Loucy (cell line): ENCODE measurements at regions not wholly inside any gene's neighbourhood (a gene's known extent, or its start where the extent isn't known, plus 50 kb on each side); places are given as distances from the start of the nearest gene placed in this dataset.

Experiments
- H2AFZ ChIP-seq: fragments of 200-600 bp; sonication (generic); 2 replicates; pipeline ENCODE4 v1.6.0; 2016; ENCODE audit warnings: antibody characterized with exemption, mild to moderate bottlenecking, low read length, moderate library complexity
- H3F3A ChIP-seq: fragments of 200-600 bp; 2 replicates; pipeline ENCODE4 v1.6.0; 2016; ENCODE audit warnings: antibody characterized with exemption, low read depth, mild to moderate bottlenecking
- H3K27me3 ChIP-seq: fragments of 200-600 bp; sonication (generic); 2 replicates; pipeline ENCODE4 v1.6.1; 2014; ENCODE audit warnings: low read length, mild to moderate bottlenecking; ENCODE audit not compliant: insufficient read depth, poor library complexity, severe bottlenecking
- H3K36me3 ChIP-seq: fragments of 200-600 bp; sonication (generic); 2 replicates; pipeline ENCODE4 v1.6.1; 2016; ENCODE audit warnings: low read length; ENCODE audit not compliant: insufficient read depth
- H3K4me1 ChIP-seq: fragments of 200-600 bp; sonication (generic); 2 replicates; pipeline ENCODE4 v1.5.1; 2014; ENCODE audit warnings: low read length, mild to moderate bottlenecking; ENCODE audit not compliant: insufficient read depth, poor library complexity, severe bottlenecking
- H3K4me2 ChIP-seq: fragments of 200-600 bp; sonication (generic); 2 replicates; pipeline ENCODE4 v1.6.0; 2014; ENCODE audit warnings: antibody characterized with exemption, low read length, low read depth, mild to moderate bottlenecking; ENCODE audit not compliant: poor library complexity, severe bottlenecking
- H3K4me3 ChIP-seq: fragments of 200-600 bp; sonication (generic); 2 replicates; pipeline ENCODE4 v1.5.1; 2014; ENCODE audit warnings: low read length, mild to moderate bottlenecking, mixed read lengths; ENCODE audit not compliant: poor library complexity, severe bottlenecking
- H3K79me2 ChIP-seq: fragments of 200-600 bp; sonication (generic); 2 replicates; pipeline ENCODE4 v1.6.1; 2014; ENCODE audit warnings: low read length; ENCODE audit not compliant: insufficient read depth
- H3K9ac ChIP-seq: fragments of 200-600 bp; sonication (generic); 2 replicates; pipeline ENCODE4 v1.6.0; 2014; ENCODE audit warnings: mild to moderate bottlenecking, low read depth, low read length, moderate library complexity; ENCODE audit not compliant: poor library complexity, severe bottlenecking
- H3K9me2 ChIP-seq: fragments of 200-600 bp; sonication (generic); replicated peaks from 2 replicates; pipeline ENCODE4 v1.6.1; 2016; ENCODE audit warnings: low read depth, low read length, mixed read lengths
- H3K9me3 ChIP-seq: fragments of 200-600 bp; sonication (generic); 2 replicates; pipeline ENCODE4 v1.6.1; 2014; ENCODE audit warnings: mild to moderate bottlenecking, antibody characterized with exemption, low read length, low read depth; ENCODE audit not compliant: insufficient read depth
- H4K20me1 ChIP-seq: fragments of 200-600 bp; sonication (generic); 2 replicates; pipeline ENCODE4 v1.6.0; 2014; ENCODE audit warnings: antibody characterized with exemption, low read length, mild to moderate bottlenecking; ENCODE audit not compliant: insufficient read depth, poor library complexity, severe bottlenecking
- EZH2phosphoT487 ChIP-seq: fragments of 200-600 bp; IDR thresholded peaks from 2 replicates; pipeline ENCODE4 v1.6.1; 2018; ENCODE audit warnings: antibody characterized with exemption, mild to moderate bottlenecking, moderate library complexity, borderline replicate concordance
- TF ChIP-seq, protein P1 (sequence below): fragments of 200-600 bp; sonication (generic); conservative IDR thresholded peaks from 2 replicates; pipeline ENCODE4 v1.5.1; 2014; ENCODE audit warnings: mild to moderate bottlenecking, antibody characterized with exemption, low read length

DNA sequence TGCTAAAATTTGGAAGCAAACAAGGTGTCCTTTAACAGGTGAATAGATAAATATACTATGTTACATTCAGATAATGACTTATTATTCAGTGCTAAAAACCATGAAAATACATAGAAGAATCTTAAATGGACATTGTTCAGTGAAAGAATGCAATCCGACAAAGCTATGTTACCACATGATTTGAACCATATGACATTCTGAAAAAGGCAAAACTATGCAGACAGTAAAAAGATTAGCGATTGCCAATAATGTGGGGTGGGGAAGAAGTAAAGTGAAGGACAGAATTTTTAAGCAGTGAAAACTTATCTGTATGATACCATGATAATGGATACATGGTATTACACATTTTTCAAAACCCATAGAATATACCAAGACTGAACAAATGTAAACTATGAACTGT, 926.9 kb downstream of the FAT4 start:
- Histone ChIP-seq H3K4me2 (no peak overlapping the region), H3K4me1 (no peaks in the 10 kb centered on the region), H3K36me3 (no peaks in the 10 kb centered on the region), H2AFZ (no peak overlapping the region), H3F3A (no peaks in the 10 kb centered on the region), H3K9me3 (no peaks in the 10 kb centered on the region), H3K4me3 (no peak overlapping the region), H3K27me3 (no peaks in the 10 kb centered on the region), H3K79me2 (no peaks in the 10 kb centered on the region), H3K9ac (no peak overlapping the region), H3K9me2 (no peaks in the 10 kb centered on the region), H4K20me1 (no peaks in the 10 kb centered on the region)
- TF ChIP-seq, protein P1, sequence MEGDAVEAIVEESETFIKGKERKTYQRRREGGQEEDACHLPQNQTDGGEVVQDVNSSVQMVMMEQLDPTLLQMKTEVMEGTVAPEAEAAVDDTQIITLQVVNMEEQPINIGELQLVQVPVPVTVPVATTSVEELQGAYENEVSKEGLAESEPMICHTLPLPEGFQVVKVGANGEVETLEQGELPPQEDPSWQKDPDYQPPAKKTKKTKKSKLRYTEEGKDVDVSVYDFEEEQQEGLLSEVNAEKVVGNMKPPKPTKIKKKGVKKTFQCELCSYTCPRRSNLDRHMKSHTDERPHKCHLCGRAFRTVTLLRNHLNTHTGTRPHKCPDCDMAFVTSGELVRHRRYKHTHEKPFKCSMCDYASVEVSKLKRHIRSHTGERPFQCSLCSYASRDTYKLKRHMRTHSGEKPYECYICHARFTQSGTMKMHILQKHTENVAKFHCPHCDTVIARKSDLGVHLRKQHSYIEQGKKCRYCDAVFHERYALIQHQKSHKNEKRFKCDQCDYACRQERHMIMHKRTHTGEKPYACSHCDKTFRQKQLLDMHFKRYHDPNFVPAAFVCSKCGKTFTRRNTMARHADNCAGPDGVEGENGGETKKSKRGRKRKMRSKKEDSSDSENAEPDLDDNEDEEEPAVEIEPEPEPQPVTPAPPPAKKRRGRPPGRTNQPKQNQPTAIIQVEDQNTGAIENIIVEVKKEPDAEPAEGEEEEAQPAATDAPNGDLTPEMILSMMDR: no peak
- no peak for TF ChIP-seq EZH2phosphoT487

DNA sequence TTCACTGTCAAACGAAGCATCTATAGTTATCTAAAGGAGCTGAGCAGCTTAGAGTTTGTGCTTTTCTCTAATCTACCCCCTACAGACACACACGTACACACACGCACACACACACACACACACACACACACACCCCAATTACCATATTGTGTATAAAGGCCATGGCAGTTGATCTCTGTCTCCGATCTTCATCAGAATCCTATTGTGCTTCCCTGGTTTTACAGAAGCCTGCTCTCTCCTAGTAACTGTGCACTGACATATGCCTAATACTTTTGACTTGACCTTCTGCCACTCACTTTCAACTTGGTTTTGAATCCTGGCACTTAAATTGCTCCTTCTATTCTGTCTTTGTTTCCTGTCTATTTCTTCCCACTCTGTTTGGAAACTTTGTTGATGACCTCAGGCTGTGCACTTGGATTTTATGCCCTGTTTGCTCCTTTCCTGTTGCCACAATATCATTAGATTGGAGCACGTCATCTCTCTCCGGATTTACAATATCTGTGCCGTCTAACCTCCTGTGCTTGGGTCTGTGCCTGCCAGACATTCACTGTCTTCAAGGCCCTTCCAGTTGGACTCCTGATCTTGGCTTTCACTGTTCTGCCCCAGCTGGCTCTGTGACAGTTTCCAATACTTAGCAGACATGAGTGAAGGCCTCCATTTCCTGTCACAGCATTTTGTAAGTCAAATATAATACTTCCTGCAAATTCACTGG, 928.1 kb downstream of the FAT4 start:
- Histone ChIP-seq H3K4me3 (no peak overlapping the region), H3K4me1 (no peaks in the 10 kb centered on the region), H3K9ac (no peak overlapping the region), H3K4me2 (no peak overlapping the region), H4K20me1 (no peaks in the 10 kb centered on the region), H3K36me3 (no peaks in the 10 kb centered on the region), H3K79me2 (no peaks in the 10 kb centered on the region), H2AFZ (peak overlapping the region; percentile 33; the same call in 1 of the 2 replicates), H3K27me3 (no peaks in the 10 kb centered on the region), H3K9me3 (no peaks in the 10 kb centered on the region), H3K9me2 (no peaks in the 10 kb centered on the region), H3F3A (no peaks in the 10 kb centered on the region)
- no peak for TF ChIP-seq EZH2phosphoT487
- TF ChIP-seq, protein P1: no peak

DNA sequence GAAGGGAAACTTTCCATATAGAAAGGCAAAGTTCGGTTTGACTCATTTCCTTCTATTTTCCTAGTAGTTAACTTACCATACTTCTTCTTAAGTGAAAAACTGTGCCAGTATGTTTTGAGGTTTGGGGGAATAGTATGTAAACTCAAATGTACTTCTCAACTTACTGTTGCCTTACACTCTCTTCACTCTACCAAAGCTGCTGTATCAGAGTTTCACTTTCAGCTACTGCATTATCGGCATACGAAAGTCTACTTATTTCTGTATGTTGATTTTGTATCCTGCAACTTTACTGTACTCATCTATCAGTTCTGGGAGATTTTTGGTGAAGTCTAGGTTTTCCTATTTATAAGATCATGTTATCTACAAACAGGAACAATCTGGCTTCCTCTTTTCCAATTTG, 932.7 kb downstream of the FAT4 start:
- no peaks in the 10 kb centered on the region for H3K36me3 ChIP-seq
- H3K9me3 ChIP-seq: no peaks in the 10 kb centered on the region
- H4K20me1 ChIP-seq: no peaks in the 10 kb centered on the region
- H3K4me3 ChIP-seq: no peak overlapping the region
- no peak overlapping the region for H3K4me2 ChIP-seq
- H3K4me1 ChIP-seq: no peaks in the 10 kb centered on the region
- no peaks in the 10 kb centered on the region for H3K79me2 ChIP-seq
- H3K27me3 ChIP-seq: no peaks in the 10 kb centered on the region
- no peak overlapping the region for H2AFZ ChIP-seq
- TF ChIP-seq, protein P1: no peak
- H3F3A ChIP-seq: no peaks in the 10 kb centered on the region
- H3K9me2 ChIP-seq: no peaks in the 10 kb centered on the region
- no peak overlapping the region for H3K9ac ChIP-seq
